ENCODE measurements at regions not wholly inside any gene's neighbourhood (a gene's known extent, or its start where the extent isn't known, plus 50 kb on each side); places are given as distances from the start of the nearest gene placed in this dataset.
"Not testable (repeated sequence)": the region's sequence is repeated elsewhere in the genome, so short reads cannot be mapped to it uniquely, and the experiment has no call there.

DNA sequence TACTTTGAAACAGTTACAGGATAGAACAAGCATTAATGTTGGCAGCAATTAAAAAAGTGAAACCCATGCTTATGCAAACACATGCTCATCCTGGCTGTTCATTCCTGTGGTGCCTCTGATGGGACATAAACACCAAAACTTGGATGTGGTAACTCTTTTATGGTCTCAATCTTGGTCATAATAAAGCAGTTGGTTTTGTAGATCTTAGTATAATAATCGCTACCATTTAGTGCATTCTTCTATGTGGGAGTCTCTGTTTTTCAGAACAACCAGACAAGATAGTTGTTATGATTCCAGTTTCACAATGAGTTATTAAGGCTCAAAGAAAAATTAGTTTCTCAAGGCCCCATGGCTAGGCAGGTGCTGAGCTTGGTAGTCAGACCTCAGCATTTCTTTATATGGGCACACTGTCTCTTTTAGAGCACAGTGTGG lies 184.0 kb downstream of the UTRN start:
- no peaks in the 10 kb centered on the region for H3K27me3 ChIP-seq (ENCODE audit: control insufficient read depth in 1 of 2, insufficient read depth in 2 of 2, low read length in 2 of 2)
- H3K4me1 ChIP-seq (ENCODE audit: insufficient read depth, low read length) = no peaks in the 10 kb centered on the region
- H3K9me3 ChIP-seq (ENCODE audit: low read length) = no peaks in the 10 kb centered on the region
- no peak overlapping the region for H3K9ac ChIP-seq (ENCODE audit: low read length)
- no peak overlapping the region for H3K27ac ChIP-seq (ENCODE audit: low read depth, low read length)
- peaks cover 2% of the 10 kb centered on the region for H3K36me3 ChIP-seq (ENCODE audit: insufficient read depth, low read length)
- H3K4me3 ChIP-seq (ENCODE audit: low read depth in 1 of 2, low read length in 2 of 2) = no peak overlapping the region

DNA sequence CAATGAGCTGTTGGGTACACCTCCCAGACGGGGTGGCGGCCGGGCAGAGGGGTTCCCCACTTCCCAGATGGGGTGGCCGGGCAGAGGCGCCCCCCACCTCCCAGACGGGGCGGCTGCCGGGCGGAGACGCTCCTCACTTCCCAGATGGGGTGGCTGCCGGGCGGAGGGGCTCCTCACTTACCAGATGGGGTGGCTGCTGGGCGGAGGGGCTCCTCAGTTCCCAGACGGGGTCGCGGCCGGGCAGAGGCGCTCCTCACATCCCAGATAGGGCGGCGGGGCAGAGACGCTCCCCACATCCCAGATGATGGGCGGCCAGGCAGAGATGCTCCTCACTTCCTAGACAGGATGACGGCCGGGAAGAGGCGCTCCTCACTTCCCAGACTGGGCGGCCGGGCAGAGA lies 185.1 kb downstream of the UTRN start:
- not testable (repeated sequence) for H3K27me3 ChIP-seq (ENCODE audit: control insufficient read depth in 1 of 2, insufficient read depth in 2 of 2, low read length in 2 of 2); H3K9me3 ChIP-seq (ENCODE audit: low read length); H3K4me3 ChIP-seq (ENCODE audit: low read depth in 1 of 2, low read length in 2 of 2); H3K4me1 ChIP-seq (ENCODE audit: insufficient read depth, low read length); H3K27ac ChIP-seq (ENCODE audit: low read depth, low read length); H3K9ac ChIP-seq (ENCODE audit: low read length)
- H3K36me3 ChIP-seq (ENCODE audit: insufficient read depth, low read length) = peaks cover 13% of the 10 kb centered on the region

DNA sequence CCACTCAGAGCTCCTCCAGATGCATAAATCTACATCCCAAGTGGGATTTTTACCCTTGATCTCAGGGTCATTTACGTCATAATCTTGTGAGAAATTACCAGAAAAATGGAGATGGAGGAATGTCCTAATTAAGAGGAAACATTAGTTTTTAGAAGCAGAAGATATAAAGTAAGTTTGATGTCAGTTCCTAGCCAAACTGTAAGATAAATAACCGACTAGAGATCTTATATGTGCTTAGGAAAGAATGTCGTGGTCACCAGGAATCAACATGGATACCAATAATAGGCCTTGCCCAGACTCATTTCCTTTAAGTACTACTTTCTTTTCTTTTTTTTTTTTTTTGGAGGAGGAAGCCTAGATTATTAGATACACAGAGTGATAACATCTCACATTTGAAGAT lies 186.9 kb downstream of the UTRN start:
- Histone ChIP-seq H3K36me3 (ENCODE audit: insufficient read depth, low read length) (peaks cover 19% of the 10 kb centered on the region), H3K4me1 (ENCODE audit: insufficient read depth, low read length) (no peaks in the 10 kb centered on the region)

DNA sequence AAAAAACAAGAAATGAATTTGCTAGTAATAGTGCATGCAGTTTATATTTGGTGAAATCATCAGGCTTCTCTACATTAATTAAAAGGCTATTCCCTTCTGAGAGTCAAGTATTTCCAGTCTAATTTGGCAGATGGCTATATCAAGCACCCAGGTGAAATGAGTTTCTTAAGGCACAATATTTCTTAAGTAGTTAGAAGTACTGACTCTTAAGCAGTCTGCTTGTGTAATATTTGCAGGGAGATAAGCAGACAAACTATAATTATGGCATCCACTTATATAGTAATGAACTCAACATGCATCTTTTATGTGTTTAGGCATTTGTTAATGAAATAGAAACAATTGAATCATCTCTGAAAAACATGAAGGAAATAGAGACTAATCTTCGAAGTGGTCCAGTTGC lies 189.2 kb downstream of the UTRN start:
- Histone ChIP-seq H3K27me3 (ENCODE audit: control insufficient read depth in 1 of 2, insufficient read depth in 2 of 2, low read length in 2 of 2) (no peaks in the 10 kb centered on the region), H3K27ac (ENCODE audit: low read depth, low read length) (no peak overlapping the region), H3K9ac (ENCODE audit: low read length) (no peak overlapping the region), H3K9me3 (ENCODE audit: low read length) (no peaks in the 10 kb centered on the region), H3K36me3 (ENCODE audit: insufficient read depth, low read length) (peaks cover 19% of the 10 kb centered on the region), H3K4me3 (ENCODE audit: low read depth in 1 of 2, low read length in 2 of 2) (no peak overlapping the region), H3K4me1 (ENCODE audit: insufficient read depth, low read length) (no peaks in the 10 kb centered on the region)

More for the DNA sequence above, 186.9 kb downstream of the UTRN start:
- Histone ChIP-seq H3K4me3 (ENCODE audit: low read depth in 1 of 2, low read length in 2 of 2) (no peak overlapping the region), H3K27me3 (ENCODE audit: control insufficient read depth in 1 of 2, insufficient read depth in 2 of 2, low read length in 2 of 2) (no peaks in the 10 kb centered on the region), H3K9me3 (ENCODE audit: low read length) (no peaks in the 10 kb centered on the region), H3K9ac (ENCODE audit: low read length) (no peak overlapping the region), H3K27ac (ENCODE audit: low read depth, low read length) (no peak overlapping the region)

DNA sequence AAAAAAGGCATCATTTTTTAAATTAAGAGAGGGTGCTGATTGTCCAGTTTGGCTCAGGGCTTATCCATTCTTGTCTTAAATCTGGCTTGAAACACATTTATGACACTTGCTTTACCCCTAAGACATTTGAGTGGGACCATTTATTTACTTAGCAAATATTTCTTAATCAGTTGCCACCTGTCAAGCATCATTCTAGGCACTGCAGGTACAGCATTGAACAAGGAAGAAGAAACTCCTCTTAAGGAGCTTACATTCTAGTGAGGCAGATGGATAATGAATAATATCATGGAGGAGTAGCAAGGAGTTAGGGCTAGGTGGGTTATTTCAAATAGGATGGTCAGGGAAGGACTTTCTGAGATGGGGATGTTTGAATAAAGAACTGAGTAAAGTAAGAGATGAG lies 189.8 kb downstream of the UTRN start:
- Histone ChIP-seq H3K36me3 (ENCODE audit: insufficient read depth, low read length) (peaks cover 20% of the 10 kb centered on the region), H3K4me1 (ENCODE audit: insufficient read depth, low read length) (no peaks in the 10 kb centered on the region), H3K9ac (ENCODE audit: low read length) (no peak overlapping the region), H3K27ac (ENCODE audit: low read depth, low read length) (no peak overlapping the region), H3K27me3 (ENCODE audit: control insufficient read depth in 1 of 2, insufficient read depth in 2 of 2, low read length in 2 of 2) (no peaks in the 10 kb centered on the region), H3K4me3 (ENCODE audit: low read depth in 1 of 2, low read length in 2 of 2) (no peak overlapping the region), H3K9me3 (ENCODE audit: low read length) (no peaks in the 10 kb centered on the region)

DNA sequence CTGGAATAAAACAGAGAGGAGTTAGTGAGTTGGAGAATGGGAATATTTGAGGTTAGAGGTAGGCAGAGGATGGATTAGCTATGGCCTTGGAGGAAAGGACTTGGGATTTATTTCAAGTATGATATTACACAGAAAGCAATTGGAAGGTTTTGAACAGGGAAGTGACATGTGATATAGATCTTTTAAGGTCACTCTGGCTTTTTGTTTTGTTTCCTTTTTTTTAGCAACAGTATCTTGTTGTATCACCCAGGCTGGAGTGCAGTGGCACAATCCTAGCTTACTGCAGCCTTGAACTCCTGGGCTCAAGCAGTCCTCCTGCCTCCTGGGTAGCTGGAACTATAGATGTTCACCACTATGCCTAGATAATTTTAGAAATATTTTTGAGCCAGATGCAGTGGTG lies 190.3 kb downstream of the UTRN start:
- no peak overlapping the region for H3K4me3 ChIP-seq (ENCODE audit: low read depth in 1 of 2, low read length in 2 of 2)
- H3K27ac ChIP-seq (ENCODE audit: low read depth, low read length) = no peak overlapping the region
- H3K4me1 ChIP-seq (ENCODE audit: insufficient read depth, low read length) = no peaks in the 10 kb centered on the region
- peaks cover 25% of the 10 kb centered on the region for H3K36me3 ChIP-seq (ENCODE audit: insufficient read depth, low read length)
- H3K27me3 ChIP-seq (ENCODE audit: control insufficient read depth in 1 of 2, insufficient read depth in 2 of 2, low read length in 2 of 2) = no peaks in the 10 kb centered on the region
- no peaks in the 10 kb centered on the region for H3K9me3 ChIP-seq (ENCODE audit: low read length)
- H3K9ac ChIP-seq (ENCODE audit: low read length) = no peak overlapping the region

DNA sequence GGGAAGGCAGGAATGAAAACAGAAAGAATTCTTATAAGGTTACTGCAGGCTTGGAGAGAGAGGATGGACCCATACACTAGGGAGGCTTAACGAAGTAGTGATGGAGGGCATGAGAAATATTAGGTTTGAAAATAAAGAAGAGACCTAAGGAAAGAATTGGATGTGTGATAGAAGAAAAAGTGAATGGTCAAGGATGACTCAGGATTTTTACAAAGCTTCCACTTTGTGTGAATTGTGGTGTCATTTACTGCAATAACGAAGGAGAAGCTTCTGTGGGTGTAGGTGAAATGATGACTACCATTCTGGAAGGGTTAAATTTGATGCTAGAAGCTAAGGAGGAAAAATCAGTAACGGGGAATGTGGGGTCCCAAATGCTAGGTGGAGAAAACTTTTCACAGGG lies 191.2 kb downstream of the UTRN start:
- Histone ChIP-seq H3K27ac (ENCODE audit: low read depth, low read length) (no peak overlapping the region), H3K9ac (ENCODE audit: low read length) (no peak overlapping the region), H3K9me3 (ENCODE audit: low read length) (no peaks in the 10 kb centered on the region), H3K36me3 (ENCODE audit: insufficient read depth, low read length) (peaks cover 29% of the 10 kb centered on the region), H3K27me3 (ENCODE audit: control insufficient read depth in 1 of 2, insufficient read depth in 2 of 2, low read length in 2 of 2) (no peaks in the 10 kb centered on the region), H3K4me1 (ENCODE audit: insufficient read depth, low read length) (no peaks in the 10 kb centered on the region), H3K4me3 (ENCODE audit: low read depth in 1 of 2, low read length in 2 of 2) (no peak overlapping the region)

DNA sequence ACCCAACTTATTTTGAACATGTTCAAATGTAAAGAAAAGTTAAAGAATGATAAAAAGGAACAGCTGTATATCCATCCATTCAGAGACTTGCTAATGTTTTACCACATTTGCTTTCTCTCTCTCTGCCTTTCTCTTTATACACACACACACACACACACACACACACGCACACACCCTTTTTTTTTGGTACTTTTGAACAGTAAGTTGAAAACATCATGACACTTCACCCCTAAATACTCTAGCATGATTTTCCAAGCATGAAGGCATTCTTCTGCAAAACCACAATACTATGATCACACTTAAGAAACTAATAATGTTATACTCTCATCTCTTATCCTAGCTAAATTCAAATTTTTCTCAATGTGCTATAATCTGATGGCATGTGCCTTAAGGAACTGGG lies 192.3 kb downstream of the UTRN start:
- Histone ChIP-seq H3K9me3 (ENCODE audit: low read length) (no peaks in the 10 kb centered on the region), H3K27ac (ENCODE audit: low read depth, low read length) (no peak overlapping the region), H3K36me3 (ENCODE audit: insufficient read depth, low read length) (peaks cover 29% of the 10 kb centered on the region), H3K27me3 (ENCODE audit: control insufficient read depth in 1 of 2, insufficient read depth in 2 of 2, low read length in 2 of 2) (no peaks in the 10 kb centered on the region), H3K4me1 (ENCODE audit: insufficient read depth, low read length) (no peaks in the 10 kb centered on the region), H3K4me3 (ENCODE audit: low read depth in 1 of 2, low read length in 2 of 2) (no peak overlapping the region), H3K9ac (ENCODE audit: low read length) (no peak overlapping the region)

DNA sequence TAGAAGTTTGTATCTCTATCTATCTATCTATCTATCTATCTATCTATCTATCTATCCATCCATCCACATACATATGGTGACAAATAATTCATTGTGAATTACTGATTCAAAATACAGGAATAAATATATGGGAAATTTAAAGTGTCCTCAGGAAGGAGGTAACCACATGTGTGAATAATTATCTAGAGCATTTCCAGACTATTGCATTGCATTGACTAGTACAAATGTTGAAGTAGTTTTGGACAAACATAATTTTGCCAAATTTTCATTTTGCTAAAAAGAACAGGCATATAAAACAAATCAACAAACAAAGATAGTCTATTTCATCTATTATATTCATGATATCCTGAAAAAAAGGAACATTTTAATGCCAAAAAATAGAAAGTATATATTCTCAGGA lies 192.7 kb downstream of the UTRN start:
- no peaks in the 10 kb centered on the region for H3K9me3 ChIP-seq (ENCODE audit: low read length)
- H3K4me3 ChIP-seq (ENCODE audit: low read depth in 1 of 2, low read length in 2 of 2) = no peak overlapping the region
- H3K27ac ChIP-seq (ENCODE audit: low read depth, low read length) = no peak overlapping the region
- H3K36me3 ChIP-seq (ENCODE audit: insufficient read depth, low read length) = peaks cover 29% of the 10 kb centered on the region
- H3K27me3 ChIP-seq (ENCODE audit: control insufficient read depth in 1 of 2, insufficient read depth in 2 of 2, low read length in 2 of 2) = no peaks in the 10 kb centered on the region
- H3K9ac ChIP-seq (ENCODE audit: low read length) = no peak overlapping the region
- H3K4me1 ChIP-seq (ENCODE audit: insufficient read depth, low read length) = no peaks in the 10 kb centered on the region

DNA sequence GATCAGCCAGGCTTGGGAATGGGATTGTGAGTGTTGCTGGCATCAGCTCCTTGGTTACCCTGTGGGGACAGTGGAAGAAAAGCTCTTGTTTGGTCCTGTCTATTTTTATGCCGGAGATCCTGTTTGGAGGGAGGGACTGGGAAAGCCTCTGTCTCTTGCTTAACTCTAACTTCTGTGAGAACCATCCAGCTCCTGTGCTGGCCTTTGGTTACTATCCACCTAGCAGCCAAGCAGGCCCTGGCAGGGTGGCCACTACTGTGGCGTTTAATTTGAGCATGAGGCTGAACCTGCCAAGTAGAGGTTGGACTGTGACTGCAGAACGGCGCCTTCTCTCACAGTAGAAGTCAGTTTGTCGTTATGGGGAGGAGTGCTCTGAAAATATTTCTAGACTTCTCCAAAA lies 193.3 kb downstream of the UTRN start:
- Histone ChIP-seq H3K9me3 (ENCODE audit: low read length) (no peaks in the 10 kb centered on the region), H3K4me3 (ENCODE audit: low read depth in 1 of 2, low read length in 2 of 2) (no peak overlapping the region), H3K9ac (ENCODE audit: low read length) (no peak overlapping the region), H3K27me3 (ENCODE audit: control insufficient read depth in 1 of 2, insufficient read depth in 2 of 2, low read length in 2 of 2) (no peaks in the 10 kb centered on the region), H3K36me3 (ENCODE audit: insufficient read depth, low read length) (peaks cover 29% of the 10 kb centered on the region), H3K27ac (ENCODE audit: low read depth, low read length) (no peak overlapping the region), H3K4me1 (ENCODE audit: insufficient read depth, low read length) (no peaks in the 10 kb centered on the region)

DNA sequence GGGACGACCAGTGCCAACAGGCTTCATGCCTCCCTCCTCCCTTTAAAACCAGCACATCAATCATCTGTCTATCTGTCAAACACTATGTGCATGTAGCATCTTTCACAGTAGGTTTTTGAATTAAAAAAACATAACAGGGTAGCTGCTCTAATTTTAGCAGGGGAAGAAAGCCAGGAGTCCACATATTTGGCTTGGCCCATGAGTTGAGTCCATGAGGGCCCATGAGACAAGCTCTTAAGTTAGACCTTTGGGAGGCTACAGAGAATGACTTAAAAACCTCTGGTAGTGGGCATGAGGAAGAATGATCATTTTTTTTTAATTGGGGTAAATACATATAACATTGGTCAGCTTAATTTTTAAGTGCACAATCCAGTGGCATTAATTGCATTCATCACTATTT lies 194.9 kb downstream of the UTRN start:
- H3K9ac ChIP-seq (ENCODE audit: low read length) = no peak overlapping the region
- H3K4me1 ChIP-seq (ENCODE audit: insufficient read depth, low read length) = no peaks in the 10 kb centered on the region
- no peaks in the 10 kb centered on the region for H3K9me3 ChIP-seq (ENCODE audit: low read length)
- no peak overlapping the region for H3K4me3 ChIP-seq (ENCODE audit: low read depth in 1 of 2, low read length in 2 of 2)
- H3K36me3 ChIP-seq (ENCODE audit: insufficient read depth, low read length) = peaks cover 19% of the 10 kb centered on the region
- no peak overlapping the region for H3K27ac ChIP-seq (ENCODE audit: low read depth, low read length)
- no peaks in the 10 kb centered on the region for H3K27me3 ChIP-seq (ENCODE audit: control insufficient read depth in 1 of 2, insufficient read depth in 2 of 2, low read length in 2 of 2)

DNA sequence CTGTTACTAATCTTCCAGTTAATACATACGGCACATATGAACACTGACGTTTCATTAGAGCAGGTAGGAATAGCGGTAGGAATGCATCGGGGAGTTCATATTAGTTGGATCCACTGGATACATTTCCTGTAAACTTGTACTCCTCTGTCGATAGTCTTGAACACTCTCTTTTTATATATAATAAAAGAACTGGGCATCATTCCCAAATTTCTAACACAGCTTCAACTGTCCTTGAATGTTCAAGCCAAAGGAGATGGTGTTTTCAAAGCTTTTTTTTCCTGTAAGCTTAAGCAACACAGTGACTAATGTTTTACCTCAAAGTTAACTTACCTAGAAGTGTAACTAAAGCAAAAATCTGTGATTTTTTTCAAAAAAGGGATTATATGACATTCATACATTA lies 195.3 kb downstream of the UTRN start:
- Histone ChIP-seq H3K27me3 (ENCODE audit: control insufficient read depth in 1 of 2, insufficient read depth in 2 of 2, low read length in 2 of 2) (no peaks in the 10 kb centered on the region), H3K9me3 (ENCODE audit: low read length) (no peaks in the 10 kb centered on the region), H3K27ac (ENCODE audit: low read depth, low read length) (no peak overlapping the region), H3K4me3 (ENCODE audit: low read depth in 1 of 2, low read length in 2 of 2) (no peak overlapping the region), H3K9ac (ENCODE audit: low read length) (no peak overlapping the region), H3K4me1 (ENCODE audit: insufficient read depth, low read length) (no peaks in the 10 kb centered on the region), H3K36me3 (ENCODE audit: insufficient read depth, low read length) (peaks cover 15% of the 10 kb centered on the region)
